Stimulated activated CD4-positive, alpha-beta T cell treated with anti-CD3 and anti-CD28 coated beads, Interleukin-1b, Interleukin-23, amount 100 ng/mL, for 1 hour (primary cell): ENCODE measurements at regions not wholly inside any gene's neighbourhood (a gene's known extent, or its start where the extent isn't known, plus 50 kb on each side); places are given as distances from the start of the nearest gene placed in this dataset.

Source experiments
- DNase-seq, 2 donors: peaks; one replicate each; pipeline ENCODE4 v3.0.0-alpha.2; 2020; ENCODE audit warnings: low read depth in 2 of 2

DNA sequence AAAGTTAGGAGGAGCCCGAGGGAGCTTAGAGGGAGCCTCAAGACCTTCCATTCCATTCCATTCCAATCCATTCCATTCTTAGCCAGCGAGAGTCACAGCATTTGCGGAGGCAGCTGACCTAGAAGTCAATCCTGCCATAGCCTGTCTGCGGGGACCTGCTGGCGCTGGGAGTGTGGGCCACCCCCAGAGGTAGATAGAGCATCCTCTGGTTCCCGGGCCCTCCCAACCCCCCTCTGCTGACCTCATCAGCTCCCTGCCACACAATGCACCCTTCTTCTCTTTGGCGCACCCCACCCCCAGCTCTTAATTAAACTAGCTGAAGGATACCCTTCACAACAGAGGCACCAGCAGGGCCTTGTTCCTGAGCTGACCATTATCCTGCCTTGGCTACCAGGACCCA lies 152.5 kb upstream of the ZMIZ1 start:
- no peak for DNase-seq

DNA sequence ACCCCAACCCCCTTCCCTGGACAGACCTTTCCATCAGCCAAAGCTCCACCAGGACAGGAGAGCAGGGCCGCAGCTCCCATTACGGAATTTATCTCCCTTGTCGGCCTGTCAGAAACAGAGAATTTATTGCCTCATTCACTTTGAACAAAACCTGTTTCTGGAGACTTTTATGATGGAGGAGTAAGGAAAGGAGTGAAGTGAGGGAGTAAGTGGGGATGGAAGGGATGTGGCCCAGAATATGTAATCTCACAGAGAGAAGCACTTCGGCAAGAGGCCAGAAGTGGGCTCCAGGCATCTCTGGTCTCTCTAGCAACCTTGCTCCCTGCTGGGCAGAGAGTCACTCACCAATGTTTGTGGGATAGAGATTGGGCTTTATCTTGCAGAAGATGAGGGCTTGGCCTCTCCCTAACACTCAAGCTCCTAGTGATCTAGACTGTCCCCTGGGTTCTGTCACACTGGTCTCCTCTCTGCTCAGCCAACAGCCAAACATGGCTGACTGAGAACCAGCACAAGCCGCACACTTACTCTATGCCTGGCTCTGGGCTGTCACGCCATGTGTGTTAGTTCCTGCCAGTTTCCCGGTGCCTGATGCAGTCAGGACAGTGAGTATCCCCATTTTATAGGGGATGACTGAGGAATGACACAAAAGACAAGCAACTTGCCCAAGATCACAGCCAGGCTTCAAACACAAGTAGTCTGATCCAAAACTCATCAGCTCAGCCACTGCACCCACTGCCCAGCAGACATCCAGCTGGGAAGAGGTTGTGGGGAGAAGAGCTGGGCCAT lies 149.4 kb upstream of the ZMIZ1 start:
- DNase-seq: no peak

DNA sequence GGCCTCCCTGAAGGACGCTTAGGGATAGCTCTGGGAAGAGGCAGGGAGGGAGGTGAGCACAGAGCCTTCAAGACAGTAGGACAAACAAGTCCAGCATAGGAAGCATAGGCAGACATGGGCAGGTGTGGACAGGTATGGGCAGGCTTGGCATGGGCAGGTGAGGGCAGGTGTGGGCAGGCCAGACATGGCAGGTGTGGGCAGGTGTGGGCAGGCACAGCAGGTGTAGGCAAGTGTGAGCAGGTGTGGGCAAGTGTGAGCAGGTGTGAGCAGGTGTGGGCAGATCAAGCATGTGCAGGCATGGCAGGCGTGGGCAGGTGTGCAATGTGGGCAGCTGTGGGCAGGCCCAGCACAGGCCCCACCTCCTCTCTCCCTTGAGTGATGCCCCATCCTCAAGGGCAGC lies 148.8 kb upstream of the ZMIZ1 start:
- no peak for DNase-seq

DNA sequence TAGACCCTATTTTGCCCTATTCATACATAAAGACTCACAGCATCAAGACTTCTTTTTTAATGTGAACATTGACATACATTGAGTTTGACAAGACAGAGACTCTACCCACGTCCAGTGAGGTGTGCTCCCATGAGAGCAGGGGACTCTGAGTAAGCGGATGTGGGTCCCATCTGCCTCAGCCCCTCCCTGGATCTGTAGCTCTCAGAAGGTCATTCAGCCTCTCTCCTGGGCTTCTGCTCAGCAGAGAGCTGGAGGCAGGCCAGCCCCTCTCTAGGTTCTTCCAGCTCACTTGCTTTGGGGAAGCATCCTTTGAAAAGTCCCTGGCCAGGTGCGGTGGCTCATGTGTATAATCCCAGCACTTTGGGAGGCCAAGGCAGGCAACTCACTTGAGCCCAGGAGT lies 146.9 kb upstream of the ZMIZ1 start:
- no peak for DNase-seq

DNA sequence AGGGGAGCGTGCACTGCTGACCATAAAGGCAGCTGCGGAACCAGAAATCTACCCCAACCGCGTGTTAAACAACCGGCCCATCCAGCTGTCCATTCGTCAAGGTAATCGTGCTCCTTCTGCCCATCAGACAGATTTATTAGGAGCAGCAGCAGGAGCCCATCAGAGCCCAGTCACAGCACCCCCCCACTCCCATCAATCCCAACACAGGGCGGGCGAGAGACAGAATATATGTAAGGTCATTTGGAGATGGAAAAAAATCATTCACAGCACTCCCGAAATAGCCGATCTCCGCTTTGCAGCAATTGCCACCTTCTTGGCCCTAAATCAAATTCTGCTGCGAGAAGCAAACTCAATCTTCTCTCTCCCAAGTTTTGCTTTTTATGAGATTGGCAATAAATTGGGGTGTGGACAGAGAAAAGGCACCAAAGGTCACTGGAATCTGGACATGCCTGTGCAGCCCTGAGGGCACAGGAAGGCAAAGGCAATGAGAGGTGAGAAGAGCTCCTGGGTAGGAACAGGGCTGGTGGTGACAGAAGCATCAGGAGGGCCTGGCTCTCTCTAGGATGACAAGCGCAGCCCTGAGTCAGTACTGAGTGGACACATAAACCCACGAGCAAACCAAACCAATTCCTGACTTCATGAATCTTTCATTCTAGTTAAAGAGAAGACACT lies 145.0 kb upstream of the ZMIZ1 start:
- no peak for DNase-seq

DNA sequence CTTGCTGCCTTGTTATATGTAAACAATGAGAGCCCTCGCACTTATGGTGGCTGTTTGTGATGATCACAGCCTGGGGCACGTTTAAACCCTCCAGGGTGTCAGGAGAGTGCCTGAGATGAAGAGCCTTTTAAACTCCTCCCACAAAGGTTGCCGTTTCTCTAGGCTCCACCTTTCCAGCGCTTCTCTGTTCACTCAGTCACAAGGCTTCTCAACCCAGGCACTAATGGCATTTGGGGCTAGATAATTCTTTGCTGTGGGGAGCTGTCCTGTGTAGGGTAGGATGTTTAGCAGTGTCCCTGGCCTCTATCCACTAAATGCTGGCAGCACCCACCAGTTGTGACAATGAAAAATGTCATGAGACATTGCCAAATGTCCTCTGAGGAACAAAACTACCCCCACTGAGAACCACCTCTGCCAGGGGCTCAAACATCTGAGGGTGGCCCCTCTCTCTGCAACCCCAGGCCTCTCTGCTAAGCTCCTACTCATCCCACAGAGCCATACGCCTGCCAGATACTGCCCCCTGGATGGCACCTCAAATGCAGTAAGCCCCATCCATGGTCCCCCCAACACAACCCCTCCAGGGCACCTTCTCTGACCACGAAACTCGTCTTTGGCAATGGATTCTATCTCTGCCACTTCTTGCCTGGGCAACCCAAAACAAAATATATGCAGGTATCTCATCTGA lies 144.3 kb upstream of the ZMIZ1 start:
- no peak for DNase-seq

DNA sequence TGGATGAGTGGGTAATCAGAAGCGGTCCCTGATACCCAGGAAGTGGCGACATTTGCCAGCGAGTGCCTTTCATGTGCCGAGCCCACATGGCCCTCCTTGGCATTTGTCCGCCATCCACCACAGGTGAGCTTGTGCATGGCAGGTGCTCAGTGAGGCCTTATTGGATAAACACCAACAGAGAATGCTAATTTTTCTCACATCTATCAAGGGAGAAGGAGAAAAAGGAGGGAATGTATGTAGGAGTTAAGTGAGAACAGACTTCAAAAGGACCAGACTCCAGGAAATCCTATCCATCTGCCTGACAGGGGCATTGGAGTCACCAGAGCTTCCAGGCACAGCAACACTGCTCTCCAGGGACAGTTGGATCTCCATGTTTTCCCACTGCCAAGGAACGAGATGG lies 143.5 kb upstream of the ZMIZ1 start:
- no peak for DNase-seq

DNA sequence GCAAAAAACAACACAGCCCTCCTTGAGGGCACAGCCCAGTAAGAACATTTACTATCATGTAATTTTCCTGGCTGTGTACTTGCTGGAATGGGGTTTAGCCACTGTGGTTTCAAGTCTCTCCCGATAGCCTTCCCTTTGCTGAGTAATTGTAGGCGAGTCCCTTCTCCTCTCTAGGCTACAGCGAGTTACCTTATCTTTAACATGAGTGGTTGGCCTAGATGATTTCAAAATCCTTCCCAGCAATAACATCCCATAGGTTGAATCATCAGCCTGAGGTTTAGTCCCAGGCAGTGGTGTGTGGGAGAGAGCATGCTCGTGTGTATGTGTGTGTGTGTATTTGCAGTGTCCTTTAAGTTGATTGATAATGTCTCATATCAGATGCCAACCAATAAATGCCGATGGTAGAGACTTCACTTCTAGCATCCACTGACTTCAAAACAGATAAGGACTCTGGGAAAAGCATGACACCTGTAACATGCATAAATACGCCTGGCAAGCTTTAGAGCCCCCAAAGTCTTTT lies 142.9 kb upstream of the ZMIZ1 start:
- DNase-seq: no peak

DNA sequence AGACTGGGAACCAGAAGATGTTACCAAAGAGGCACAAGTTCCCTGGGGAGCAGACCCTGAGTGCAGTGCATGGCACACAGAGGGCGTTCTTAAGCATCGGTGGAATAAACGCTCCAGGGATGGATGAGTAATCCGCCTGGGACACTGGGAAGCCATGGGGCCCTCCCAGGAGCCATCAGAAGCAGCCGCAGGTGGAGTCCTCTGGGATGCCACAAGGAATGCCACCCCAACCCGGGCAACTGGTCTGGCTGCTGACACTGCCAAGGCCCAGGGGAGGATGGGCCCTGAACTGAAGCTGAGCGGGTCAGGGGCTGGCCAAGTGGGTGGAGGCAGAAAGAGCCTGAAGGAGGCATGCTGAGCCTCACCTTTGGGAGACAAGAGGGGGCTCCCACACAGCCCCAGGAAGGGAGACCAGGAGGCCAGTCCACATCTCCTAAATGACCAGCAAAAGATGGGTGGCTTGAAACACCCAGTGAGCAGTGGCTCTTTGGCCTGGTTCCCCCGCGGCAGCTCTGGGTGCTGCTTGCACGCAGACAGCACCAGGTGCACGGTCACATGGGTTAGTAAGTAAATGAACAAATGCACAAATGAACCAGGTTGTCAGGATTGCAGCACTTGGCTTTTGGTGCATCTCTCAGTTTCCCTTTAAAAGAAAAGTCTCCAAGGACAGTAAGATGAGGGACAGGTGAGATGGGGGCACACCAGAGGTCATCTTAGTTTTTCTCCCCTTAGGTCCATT lies 141.3 kb upstream of the ZMIZ1 start:
- DNase-seq: no peak

DNA sequence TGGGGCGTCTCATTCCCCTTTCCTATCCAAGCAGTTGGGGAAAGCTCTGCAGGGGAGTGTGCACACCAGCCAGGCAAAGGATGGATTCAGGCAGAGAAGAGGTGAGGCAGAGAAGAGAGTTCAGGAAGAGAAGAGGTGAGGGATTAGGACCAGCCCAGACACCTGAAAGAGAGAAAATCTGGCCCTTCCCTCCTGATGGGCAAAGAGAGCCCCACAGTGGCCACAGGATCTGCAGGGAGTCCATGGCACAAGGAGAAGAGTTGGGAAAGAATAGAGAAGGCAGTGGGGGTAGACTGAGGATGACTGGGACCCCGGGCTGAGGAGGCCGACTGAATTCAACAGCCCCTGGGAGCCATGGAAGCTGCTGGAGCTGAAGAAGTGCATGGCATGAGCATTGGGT lies 140.4 kb upstream of the ZMIZ1 start:
- no peak for DNase-seq

DNA sequence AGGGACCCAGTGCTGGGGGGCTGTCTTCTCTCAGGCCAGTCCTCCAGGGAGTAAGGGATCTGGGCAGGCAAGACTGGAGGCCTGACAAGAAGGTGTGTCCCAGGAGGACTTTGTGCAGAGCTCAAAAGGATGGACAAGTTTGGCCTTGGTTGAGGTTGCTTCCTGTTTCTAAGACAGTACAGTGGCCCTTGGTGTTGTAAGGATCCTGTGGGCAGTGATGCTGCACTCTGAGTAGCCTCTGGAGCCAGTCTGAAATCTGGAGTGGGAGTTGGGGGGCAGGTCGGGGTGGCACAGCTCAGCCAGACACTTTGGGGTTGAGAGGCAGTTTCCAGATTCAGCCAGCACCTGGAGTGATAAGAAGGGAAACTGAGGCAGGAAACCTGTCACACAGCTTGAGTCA lies 139.2 kb upstream of the ZMIZ1 start:
- DNase-seq: no peak

DNA sequence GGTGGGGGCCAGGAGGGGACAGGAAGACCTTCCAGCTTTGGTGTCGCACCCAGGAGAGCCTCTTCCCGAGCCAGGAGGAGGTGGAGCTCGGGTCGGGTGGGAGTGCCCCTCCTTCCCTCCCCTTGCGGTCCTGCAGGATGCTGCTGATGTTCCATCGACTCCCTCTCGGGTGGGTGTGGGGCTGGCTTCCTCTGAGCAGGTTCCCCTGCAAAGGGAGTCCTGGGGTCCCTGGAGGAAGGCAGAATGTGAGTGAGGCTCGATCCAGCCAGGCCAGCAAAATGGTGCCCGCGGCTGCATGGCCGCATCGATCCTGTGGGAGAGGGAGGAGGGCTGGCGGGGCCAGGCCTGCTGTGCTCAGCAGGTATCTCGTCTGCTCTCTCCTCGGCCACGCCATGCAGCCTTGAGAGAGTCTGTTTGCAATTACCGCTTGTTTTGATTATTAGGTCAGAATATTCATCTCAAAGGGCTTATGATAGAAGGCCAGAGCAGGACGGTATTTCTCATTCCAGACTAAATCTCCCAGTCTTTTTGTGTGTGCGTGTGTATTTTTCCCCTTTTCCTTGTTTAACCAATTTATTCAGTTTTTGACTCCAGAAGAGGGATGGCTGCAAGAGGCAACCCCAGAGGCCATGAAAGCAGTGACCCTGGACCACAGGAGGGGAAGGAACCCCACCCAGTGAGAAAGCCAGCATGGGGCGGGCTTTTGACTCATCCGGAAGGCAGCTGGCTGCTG lies 137.3 kb upstream of the ZMIZ1 start:
- DNase-seq: no peak

DNA sequence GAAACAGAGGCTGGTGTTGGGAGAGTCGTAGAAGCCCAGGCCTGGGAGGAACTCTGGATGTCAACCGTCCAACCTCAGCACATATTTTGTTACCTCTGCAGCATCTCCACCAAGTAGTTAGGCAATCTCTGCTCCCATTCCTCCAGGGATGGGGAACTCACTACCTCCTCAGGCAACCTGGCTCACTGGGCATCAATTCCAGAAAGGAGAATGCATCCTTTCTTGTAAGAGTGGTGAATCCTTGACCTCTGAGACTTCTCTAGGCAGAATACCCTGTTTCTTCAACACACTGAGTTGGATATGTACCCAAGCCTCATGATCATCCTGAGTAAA lies 136.7 kb upstream of the ZMIZ1 start:
- no peak for DNase-seq

DNA sequence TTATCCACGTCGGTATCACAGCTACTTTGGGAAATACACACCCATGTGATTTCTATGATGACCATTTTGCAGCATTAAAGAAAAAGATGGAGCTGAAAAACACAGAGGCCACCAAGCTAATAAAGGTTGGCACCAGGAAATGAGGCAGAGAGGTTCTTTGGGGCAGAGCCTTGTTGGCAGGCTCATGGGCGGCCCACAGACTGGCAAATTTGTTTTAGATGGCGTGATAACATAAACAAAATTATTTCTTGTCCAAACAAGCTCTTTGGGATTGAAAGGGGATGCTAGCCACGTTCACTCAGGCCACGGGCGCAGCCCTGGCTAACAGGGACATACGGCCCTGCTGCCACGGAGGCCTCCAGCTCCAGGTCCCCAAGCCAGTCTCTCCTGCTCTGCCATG lies 135.9 kb upstream of the ZMIZ1 start:
- no peak for DNase-seq

DNA sequence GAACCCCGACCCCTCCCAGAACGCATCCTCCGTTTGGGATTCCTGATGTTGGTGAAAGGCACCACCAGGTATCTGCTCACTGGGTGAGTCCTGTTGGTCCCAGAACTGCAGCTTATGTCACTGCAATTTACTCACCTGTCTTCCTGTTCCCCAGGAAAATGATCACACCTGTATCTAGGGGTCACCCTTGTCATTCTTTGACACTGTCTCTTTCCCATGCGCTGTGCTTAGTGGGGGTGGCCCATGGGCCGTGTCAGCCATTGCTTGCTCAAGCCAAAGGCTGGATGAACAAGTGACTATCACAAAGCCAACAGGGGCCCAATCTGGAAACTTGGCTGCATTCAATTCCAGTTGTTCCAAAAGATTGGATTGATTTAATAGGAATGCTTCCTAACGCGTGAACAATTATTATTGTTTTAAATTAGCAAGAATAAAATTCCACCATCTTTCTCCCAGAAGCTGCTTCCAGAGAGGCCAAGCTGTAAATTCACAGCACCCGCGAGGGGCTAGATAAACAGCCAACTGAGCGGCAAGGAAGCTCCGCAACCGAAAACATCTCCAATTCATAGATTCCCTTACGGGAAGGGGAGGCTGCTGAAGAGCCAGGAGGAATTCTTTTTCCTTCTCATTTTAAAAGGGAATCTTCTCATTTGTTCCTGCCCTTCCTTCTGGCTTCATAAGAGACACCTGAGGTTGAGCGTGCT lies 134.8 kb upstream of the ZMIZ1 start:
- DNase-seq: no peak

DNA sequence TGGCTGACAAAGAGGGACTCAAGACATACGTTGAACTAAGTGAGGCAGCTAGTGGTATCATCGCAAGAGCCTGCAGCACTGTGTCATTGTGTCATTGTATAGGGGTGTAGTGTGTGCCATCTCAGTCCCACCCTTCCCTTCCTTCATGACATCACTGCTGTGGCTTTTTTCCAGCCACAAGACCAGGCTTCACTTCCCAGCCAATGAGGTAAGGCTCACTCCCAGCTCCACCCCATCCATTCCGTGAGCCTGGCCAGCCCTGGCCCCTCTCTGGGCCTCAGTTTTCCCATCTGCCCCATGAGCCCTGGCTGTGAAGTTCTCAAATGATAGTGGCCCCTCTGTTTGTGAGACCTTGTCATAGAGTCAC lies 134.3 kb upstream of the ZMIZ1 start:
- no peak for DNase-seq

DNA sequence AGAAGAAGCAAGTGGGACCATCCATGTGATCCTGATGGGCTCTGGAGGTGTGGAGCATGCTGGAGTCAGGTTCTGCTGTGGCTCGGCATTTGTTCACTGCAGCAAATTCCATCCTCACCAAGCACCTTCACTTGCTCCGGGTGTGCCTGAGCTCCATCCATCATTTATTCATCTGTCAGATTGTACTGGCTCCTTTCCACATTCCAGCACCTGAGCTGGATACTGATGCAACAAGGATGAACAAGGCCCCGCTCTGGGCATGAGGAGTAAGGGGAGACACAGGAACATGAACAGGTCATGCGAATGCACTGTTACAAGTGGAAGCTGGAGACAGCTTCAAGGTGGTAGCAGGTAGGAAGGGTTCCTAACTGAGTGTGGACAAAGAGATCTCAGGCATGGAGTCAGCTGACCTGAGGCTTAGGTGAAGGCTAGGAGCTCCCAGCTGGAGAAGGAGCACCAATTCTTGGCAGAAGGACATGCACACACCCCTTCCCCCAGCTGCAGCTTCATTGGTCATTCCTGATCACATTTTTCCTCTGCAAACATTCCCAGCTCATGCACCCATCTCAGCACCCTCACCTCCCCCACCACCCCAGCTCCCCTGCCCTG lies 133.7 kb upstream of the ZMIZ1 start:
- DNase-seq: no peak

DNA sequence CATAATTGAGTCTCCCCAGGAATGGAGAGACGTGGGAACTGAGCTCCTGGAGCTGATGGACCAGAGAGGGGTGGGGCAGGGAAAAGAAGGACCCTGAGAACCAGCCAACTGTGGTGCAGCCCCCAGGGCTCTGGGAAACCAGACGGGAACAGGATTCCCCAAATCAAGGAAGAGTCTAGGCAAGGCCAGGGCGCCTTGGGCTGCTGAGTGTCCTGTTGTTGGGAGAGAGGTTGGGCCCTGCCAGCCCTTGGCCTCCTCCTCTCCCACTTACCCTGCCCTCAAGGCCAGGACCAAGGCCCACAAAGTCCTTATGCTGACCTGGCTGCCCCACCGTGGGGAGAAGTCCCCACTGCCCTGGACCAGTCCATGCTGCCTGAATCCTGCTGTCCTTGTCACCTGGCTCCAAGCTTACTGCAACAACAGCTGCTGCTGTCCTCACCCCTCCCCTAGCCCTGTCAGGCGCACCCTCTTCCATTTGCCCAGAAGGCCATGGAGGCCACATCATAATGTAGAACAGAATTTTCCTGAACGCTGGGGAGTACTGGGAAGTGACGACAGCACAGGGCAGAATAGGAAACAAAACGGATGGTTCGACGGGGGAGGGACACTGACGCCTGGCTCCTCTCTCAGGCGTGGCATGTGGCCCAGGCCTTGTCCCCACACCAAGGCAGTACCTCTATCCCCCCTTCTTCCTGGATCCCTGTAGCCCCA lies 132.9 kb upstream of the ZMIZ1 start:
- no peak for DNase-seq

DNA sequence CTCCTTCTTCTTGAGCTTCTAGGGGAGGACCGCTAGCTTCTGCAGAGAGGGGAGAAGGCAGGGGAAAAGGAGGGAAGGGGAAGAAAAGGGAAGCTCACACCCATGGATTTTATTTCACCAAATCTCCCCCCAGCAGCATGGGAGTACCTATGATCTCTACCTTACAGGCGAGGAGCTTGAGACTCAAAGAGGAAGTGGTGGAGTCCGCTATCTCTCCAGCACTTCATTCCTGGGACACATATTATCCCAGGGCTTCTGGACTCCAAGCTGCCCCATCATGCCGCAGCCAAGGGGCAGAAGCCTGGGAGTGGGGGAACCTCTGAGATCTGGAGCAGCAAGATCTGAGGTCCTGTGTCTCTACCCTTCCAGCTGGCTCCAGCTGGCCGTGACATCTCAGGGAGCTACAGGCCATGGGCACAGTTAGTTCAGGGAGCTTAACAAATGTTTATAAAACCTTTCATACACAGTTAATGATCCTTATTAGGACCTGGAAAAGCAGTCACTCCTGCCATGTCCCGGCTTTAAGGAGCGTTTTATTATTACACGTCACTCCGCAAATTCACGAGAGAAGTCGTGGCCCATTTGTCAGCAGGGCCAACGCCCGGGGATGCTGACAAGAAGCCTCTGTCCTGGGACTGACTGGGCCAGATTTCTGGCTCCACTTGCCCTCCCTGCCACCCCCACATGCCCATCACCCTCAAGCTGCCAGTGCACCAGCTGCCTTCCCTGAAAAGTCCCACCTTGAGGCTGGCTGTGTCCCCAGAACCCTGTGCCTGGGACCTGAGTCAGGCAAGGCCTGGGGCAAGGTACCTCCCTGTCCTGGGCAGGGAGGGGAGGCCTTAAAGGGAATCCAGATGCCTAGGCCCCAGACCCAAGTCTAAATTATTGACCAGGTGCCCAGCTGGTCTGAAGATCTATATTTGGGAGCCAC lies 132.1 kb upstream of the ZMIZ1 start:
- DNase-seq: no peak
